Astrocyte (in vitro differentiated cells and primary cell): ENCODE measurements at regions not wholly inside any gene's neighbourhood (a gene's known extent, or its start where the extent isn't known, plus 50 kb on each side); places are given as distances from the start of the nearest gene placed in this dataset.

Experiments
- EZH2 ChIP-seq: IDR thresholded peaks from 2 replicates; pipeline ENCODE4 v1.6.1; 2012; ENCODE audit warnings: mild to moderate bottlenecking, low read length, inconsistent platforms; ENCODE audit not compliant: insufficient read depth
- TF ChIP-seq, protein P1 (sequence below): IDR thresholded peaks from 2 replicates; pipeline ENCODE4 v1.5.1; 2011; ENCODE audit warnings: low read depth, mild to moderate bottlenecking, inconsistent platforms, low read length, moderate library complexity; ENCODE audit not compliant: insufficient read depth

DNA sequence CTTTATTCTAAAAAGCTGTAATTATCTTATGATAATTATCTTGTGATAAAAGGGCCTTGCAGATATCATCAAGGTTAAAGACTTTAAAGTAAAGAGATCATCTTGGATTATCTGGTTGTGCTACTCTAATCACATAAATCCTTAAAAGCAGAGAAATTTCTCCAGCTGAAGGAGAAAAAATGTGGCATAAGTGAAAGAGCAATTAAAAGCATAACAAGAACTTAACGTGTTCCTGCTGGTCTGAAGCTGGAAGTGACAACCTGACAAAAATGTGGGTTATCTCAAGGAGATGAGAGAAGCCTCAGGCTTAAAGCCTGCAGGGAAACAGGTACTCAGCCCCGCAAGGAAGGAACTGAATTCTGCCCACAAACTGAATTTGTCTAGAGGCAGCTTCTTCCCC lies 449.1 kb upstream of the NDST4 start:
- TF ChIP-seq, protein P1, sequence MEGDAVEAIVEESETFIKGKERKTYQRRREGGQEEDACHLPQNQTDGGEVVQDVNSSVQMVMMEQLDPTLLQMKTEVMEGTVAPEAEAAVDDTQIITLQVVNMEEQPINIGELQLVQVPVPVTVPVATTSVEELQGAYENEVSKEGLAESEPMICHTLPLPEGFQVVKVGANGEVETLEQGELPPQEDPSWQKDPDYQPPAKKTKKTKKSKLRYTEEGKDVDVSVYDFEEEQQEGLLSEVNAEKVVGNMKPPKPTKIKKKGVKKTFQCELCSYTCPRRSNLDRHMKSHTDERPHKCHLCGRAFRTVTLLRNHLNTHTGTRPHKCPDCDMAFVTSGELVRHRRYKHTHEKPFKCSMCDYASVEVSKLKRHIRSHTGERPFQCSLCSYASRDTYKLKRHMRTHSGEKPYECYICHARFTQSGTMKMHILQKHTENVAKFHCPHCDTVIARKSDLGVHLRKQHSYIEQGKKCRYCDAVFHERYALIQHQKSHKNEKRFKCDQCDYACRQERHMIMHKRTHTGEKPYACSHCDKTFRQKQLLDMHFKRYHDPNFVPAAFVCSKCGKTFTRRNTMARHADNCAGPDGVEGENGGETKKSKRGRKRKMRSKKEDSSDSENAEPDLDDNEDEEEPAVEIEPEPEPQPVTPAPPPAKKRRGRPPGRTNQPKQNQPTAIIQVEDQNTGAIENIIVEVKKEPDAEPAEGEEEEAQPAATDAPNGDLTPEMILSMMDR = no peak
- no peak for TF ChIP-seq EZH2
